ENCODE measurements at regions not wholly inside any gene's neighbourhood (a gene's known extent, or its start where the extent isn't known, plus 50 kb on each side); places are given as distances from the start of the nearest gene placed in this dataset.
"Not testable (repeated sequence)": the region's sequence is repeated elsewhere in the genome, so short reads cannot be mapped to it uniquely, and the experiment has no call there.

GRCh38 chr9:134561427-134562145, 80.0 kb upstream of the COL5A1 start:
- DNase-seq (ENCODE audit: low spot score) = no peak

- no peak for DNase-seq (ENCODE audit: low spot score)
These were observed 79.3 kb upstream of the COL5A1 start for GRCh38 chr9:134562146-134562849.

GRCh38 chr9:134563397-134563796, 78.2 kb upstream of the COL5A1 start:
- no peak for DNase-seq (ENCODE audit: low spot score)

GRCh38 chr9:134564431-134565170, 77.0 kb upstream of the COL5A1 start:
- peak; percentile 21 for DNase-seq (ENCODE audit: low spot score)

- DNase-seq (ENCODE audit: low spot score) = no peak
These were observed 76.2 kb upstream of the COL5A1 start for GRCh38 chr9:134565316-134565915.

GRCh38 chr9:134566196-134566847, 75.3 kb upstream of the COL5A1 start:
- DNase-seq (ENCODE audit: low spot score) = peak; percentile 2

- peak; percentile 3 for DNase-seq (ENCODE audit: low spot score)
These were observed 74.7 kb upstream of the COL5A1 start for GRCh38 chr9:134566936-134567335.

- peak; percentile 3 for DNase-seq (ENCODE audit: low spot score)
These were observed 73.5 kb upstream of the COL5A1 start for GRCh38 chr9:134568116-134568515.

GRCh38 chr9:134568811-134569210, 72.8 kb upstream of the COL5A1 start:
- DNase-seq (ENCODE audit: low spot score) = no peak

GRCh38 chr9:134569626-134570025, 72.0 kb upstream of the COL5A1 start:
- no peak for DNase-seq (ENCODE audit: low spot score)

- no peak for DNase-seq (ENCODE audit: low spot score)
These were observed 71.4 kb upstream of the COL5A1 start for GRCh38 chr9:134570151-134570621.

- peak; percentile 2 for DNase-seq (ENCODE audit: low spot score)
These were observed 70.8 kb upstream of the COL5A1 start for GRCh38 chr9:134570711-134571325.

GRCh38 chr9:134571326-134571931, 70.2 kb upstream of the COL5A1 start:
- peak; percentile 4 for DNase-seq (ENCODE audit: low spot score)

GRCh38 chr9:134571946-134572917, 69.4 kb upstream of the COL5A1 start:
- DNase-seq (ENCODE audit: low spot score) = peak; percentile 29

- DNase-seq (ENCODE audit: low spot score) = not testable (repeated sequence)
These were observed 66.9 kb upstream of the COL5A1 start for GRCh38 chr9:134574686-134575085.

- no peak for DNase-seq (ENCODE audit: low spot score)
These were observed 66.3 kb upstream of the COL5A1 start for GRCh38 chr9:134575103-134575900.

- peak; percentile 1 for DNase-seq (ENCODE audit: low spot score)
These were observed 65.8 kb upstream of the COL5A1 start for GRCh38 chr9:134575901-134576176.

GRCh38 chr9:134585021-134585561, 56.5 kb upstream of the COL5A1 start:
- no peak for DNase-seq (ENCODE audit: low spot score)

All from H4 (cell line).